IMR-90 (cell line): ENCODE measurements at regions not wholly inside any gene's neighbourhood (a gene's known extent, or its start where the extent isn't known, plus 50 kb on each side); places are given as distances from the start of the nearest gene placed in this dataset.

Experiments used
- ATAC-seq: fragments of 200-7000 bp; cut with Tn5 transposase; 2 replicates; pipeline ENCODE4 v1.9.1; 2020; ENCODE audit warnings: low read depth, mild to moderate bottlenecking, moderate library complexity
- BruUV-seq: library from RNA; stranded (reverse); fragments of 400-500 nt; replicated peaks from 2 replicates; lab custom pipeline; 2021; lab: Mats Ljungman, UMichigan
- CTCF ChIA-PET: fragments of 300-600 bp; formaldehyde crosslinking; extraction: SDS; loops from one replicate; lab custom pipeline; 2021; ENCODE audit warnings: antibody characterized with exemption; lab: Yijun Ruan, JAX
- POLR2A ChIA-PET: fragments of 300-600 bp; sonication (Branson Sonifier 250); formaldehyde crosslinking; loops from one replicate; lab custom pipeline; 2022; ENCODE audit warnings: antibody characterized with exemption; ENCODE audit not compliant: unreplicated experiment; lab: Charles Lee
- DNase-seq: peaks from one replicate; pipeline ENCODE4 v3.0.0; 2013
- H2AFZ ChIP-seq: replicated peaks from 2 replicates; pipeline ENCODE3; 2013; ENCODE audit warnings: low read length, mild to moderate bottlenecking; ENCODE audit not compliant: poor library complexity
- H2AK5ac ChIP-seq: 2 replicates; pipeline ENCODE4 v1.6.1; 2013; ENCODE audit warnings: low read depth, low read length, inconsistent platforms
- H2AK9ac ChIP-seq: replicated peaks from 2 replicates; pipeline ENCODE3; 2013; ENCODE audit warnings: mild to moderate bottlenecking, low read depth, low read length, moderate library complexity; ENCODE audit not compliant: poor library complexity
- H2BK120ac ChIP-seq: 2 replicates; pipeline ENCODE4 v1.6.1; 2013; ENCODE audit warnings: low read depth, low read length, inconsistent platforms
- H2BK15ac ChIP-seq: 3 replicates; pipeline ENCODE4 v1.6.1; 2013; ENCODE audit warnings: low read depth, low read length, inconsistent platforms
- H2BK20ac ChIP-seq: 2 replicates; pipeline ENCODE4 v1.6.1; 2013; ENCODE audit warnings: low read depth, mild to moderate bottlenecking, inconsistent platforms, low read length, moderate library complexity
- H2BK5ac ChIP-seq: 2 replicates; pipeline ENCODE4 v1.6.1; 2013; ENCODE audit warnings: mild to moderate bottlenecking, low read depth, low read length, inconsistent platforms; ENCODE audit not compliant: poor library complexity, severe bottlenecking
- H3K14ac ChIP-seq: replicated peaks from 2 replicates; pipeline ENCODE4 v1.6.1; 2013; ENCODE audit warnings: low read depth, low read length, inconsistent platforms
- H3K18ac ChIP-seq: 2 replicates; pipeline ENCODE4 v1.6.1; 2013; ENCODE audit warnings: low read depth, low read length, control low read depth
- H3K23ac ChIP-seq: 2 replicates; pipeline ENCODE4 v1.6.1; 2013; ENCODE audit warnings: low read depth, low read length, inconsistent platforms
- H3K27ac ChIP-seq: 2 replicates; pipeline ENCODE4 v1.5.1; 2013; ENCODE audit warnings: mild to moderate bottlenecking, control low read depth, low read length; ENCODE audit not compliant: insufficient read depth
- H3K27me3 ChIP-seq: 2 replicates; pipeline ENCODE4 v1.6.1; 2013; ENCODE audit warnings: low read length; ENCODE audit not compliant: control insufficient read depth, insufficient read depth
- H3K36me3 ChIP-seq: 2 replicates; pipeline ENCODE4 v1.6.1; 2013; ENCODE audit warnings: low read length, mixed read lengths; ENCODE audit not compliant: control insufficient read depth, insufficient read depth
- H3K4ac ChIP-seq: 2 replicates; pipeline ENCODE4 v1.6.1; 2013; ENCODE audit warnings: low read depth, low read length, inconsistent platforms
- H3K4me1 ChIP-seq: 2 replicates; pipeline ENCODE4 v1.6.1; 2013; ENCODE audit warnings: low read length, mixed read lengths; ENCODE audit not compliant: control insufficient read depth, insufficient read depth
- H3K4me2 ChIP-seq: 2 replicates; pipeline ENCODE4 v1.6.1; 2013; ENCODE audit warnings: low read depth, mild to moderate bottlenecking, control low read depth, low read length, moderate library complexity
- H3K4me3 ChIP-seq: 2 replicates; pipeline ENCODE4 v1.5.1; 2013; ENCODE audit warnings: low read depth, mild to moderate bottlenecking, control low read depth, low read length, moderate library complexity; ENCODE audit not compliant: insufficient read depth
- H3K56ac ChIP-seq: 2 replicates; pipeline ENCODE4 v1.6.1; 2013; ENCODE audit warnings: low read length, inconsistent platforms; ENCODE audit not compliant: insufficient read depth; ENCODE audit errors: extremely low read depth
- H3K79me1 ChIP-seq, 2 experiments: 2 replicates each; pipeline ENCODE4 v1.6.1; 2013; ENCODE audit warnings: low read length in 2 of 2, inconsistent platforms in 1 of 2, low read depth in 1 of 2
- H3K9ac ChIP-seq: 2 replicates; pipeline ENCODE4 v1.6.1; 2013; ENCODE audit warnings: low read depth, low read length, control low read depth
- H3K9me1 ChIP-seq: 2 replicates; pipeline ENCODE4 v1.6.1; 2013; ENCODE audit warnings: low read length, inconsistent platforms; ENCODE audit not compliant: insufficient read depth
- H3K9me3 ChIP-seq: 2 replicates; pipeline ENCODE4 v1.6.1; 2013; ENCODE audit warnings: low read length; ENCODE audit not compliant: control insufficient read depth, insufficient read depth
- H4K20me1 ChIP-seq: 2 replicates; pipeline ENCODE4 v1.6.1; 2013; ENCODE audit warnings: low read length, inconsistent platforms; ENCODE audit not compliant: insufficient read depth
- H4K5ac ChIP-seq: 2 replicates; pipeline ENCODE4 v1.6.1; 2013; ENCODE audit warnings: mild to moderate bottlenecking, low read depth, low read length, control low read depth
- H4K8ac ChIP-seq, 2 experiments: 2 replicates each; pipeline ENCODE4 v1.6.1; 2013; ENCODE audit warnings: low read depth in 2 of 2, low read length in 2 of 2, control low read depth in 1 of 2, inconsistent platforms in 1 of 2
- H4K91ac ChIP-seq: 2 replicates; pipeline ENCODE4 v1.6.1; 2013; ENCODE audit warnings: low read depth, low read length, inconsistent platforms; ENCODE audit not compliant: insufficient read depth
- dilution Hi-C: fragments of 300-500 bp; cut with HindIII; formaldehyde crosslinking; loops from one replicate; pipeline ENCODE4 v1.14.3; 2018; ENCODE audit warnings: low sequenced_read_pairs; ENCODE audit not compliant: unreplicated experiment
- in situ Hi-C: fragments of 300-500 bp; cut with MboI; formaldehyde crosslinking; loops from 3 replicates; pipeline ENCODE4 v1.14.3; 2019; ENCODE audit warnings: low sequenced_read_pairs, inconsistent platforms, mixed read lengths
- intact Hi-C: fragments of 100-400 bp; cut with micrococcal nuclease; formaldehyde crosslinking; loops from 2 replicates; pipeline ENCODE4 v1.10.0; 2022
- TF ChIP-seq, protein P1 (sequence below): conservative IDR thresholded peaks from 2 replicates; pipeline ENCODE4 v1.5.1; 2012; ENCODE audit warnings: mild to moderate bottlenecking, low read depth, low read length, improper control_type of control experiment

DNA sequence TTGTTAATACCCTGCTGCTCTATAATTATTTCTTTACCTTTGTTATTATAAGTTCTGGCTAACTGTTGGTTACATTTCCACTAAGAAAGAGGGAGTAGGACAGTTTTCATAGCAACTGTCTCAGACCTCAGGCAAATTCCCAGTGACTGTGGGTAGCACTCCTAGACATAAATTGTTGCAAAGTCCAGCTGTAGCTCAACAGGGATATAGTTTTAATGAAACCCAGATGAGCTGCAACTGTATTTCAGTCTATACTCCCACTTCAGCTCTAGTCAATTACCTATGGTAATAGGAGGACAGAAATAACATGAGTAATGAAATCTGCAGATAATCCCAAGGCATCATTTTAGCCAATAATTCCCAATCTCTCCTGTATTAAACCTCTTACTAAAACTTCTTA is 103.0 kb upstream of the SEMA3A start:
- Histone ChIP-seq H2AK9ac (no peak overlapping the region), H4K20me1 (no peaks in the 10 kb centered on the region), H3K4me3 (no peak overlapping the region), H2AK5ac (no peak overlapping the region), H3K4ac (no peak overlapping the region), H3K27ac (no peak overlapping the region), H3K9ac (no peak overlapping the region), H3K36me3 (no peaks in the 10 kb centered on the region), H2BK20ac (no peak overlapping the region), H3K9me3 (no peaks in the 10 kb centered on the region), H3K4me2 (no peak overlapping the region), H3K56ac (no peak overlapping the region), H3K18ac (no peak overlapping the region), H3K4me1 (no peaks in the 10 kb centered on the region), H4K8ac (no peak overlapping the region), H4K91ac (no peak overlapping the region), H2BK15ac (no peak overlapping the region), H3K23ac (no peak overlapping the region), H4K5ac (no peak overlapping the region), H3K79me1 (no peaks in the 10 kb centered on the region), H3K27me3 (no peaks in the 10 kb centered on the region), H2AFZ (no peak overlapping the region), H3K14ac (no peak overlapping the region), H3K9me1 (no peaks in the 10 kb centered on the region), H2BK120ac (no peak overlapping the region), H2BK5ac (no peak overlapping the region)
- POLR2A ChIA-PET, result no interaction called here
- CTCF ChIA-PET, result no interaction called here
- dilution Hi-C loops, result no loop called here
- in situ Hi-C loops, result no loop called here
- TF ChIP-seq, protein P1, sequence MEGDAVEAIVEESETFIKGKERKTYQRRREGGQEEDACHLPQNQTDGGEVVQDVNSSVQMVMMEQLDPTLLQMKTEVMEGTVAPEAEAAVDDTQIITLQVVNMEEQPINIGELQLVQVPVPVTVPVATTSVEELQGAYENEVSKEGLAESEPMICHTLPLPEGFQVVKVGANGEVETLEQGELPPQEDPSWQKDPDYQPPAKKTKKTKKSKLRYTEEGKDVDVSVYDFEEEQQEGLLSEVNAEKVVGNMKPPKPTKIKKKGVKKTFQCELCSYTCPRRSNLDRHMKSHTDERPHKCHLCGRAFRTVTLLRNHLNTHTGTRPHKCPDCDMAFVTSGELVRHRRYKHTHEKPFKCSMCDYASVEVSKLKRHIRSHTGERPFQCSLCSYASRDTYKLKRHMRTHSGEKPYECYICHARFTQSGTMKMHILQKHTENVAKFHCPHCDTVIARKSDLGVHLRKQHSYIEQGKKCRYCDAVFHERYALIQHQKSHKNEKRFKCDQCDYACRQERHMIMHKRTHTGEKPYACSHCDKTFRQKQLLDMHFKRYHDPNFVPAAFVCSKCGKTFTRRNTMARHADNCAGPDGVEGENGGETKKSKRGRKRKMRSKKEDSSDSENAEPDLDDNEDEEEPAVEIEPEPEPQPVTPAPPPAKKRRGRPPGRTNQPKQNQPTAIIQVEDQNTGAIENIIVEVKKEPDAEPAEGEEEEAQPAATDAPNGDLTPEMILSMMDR, result no peak
- no TSS peak for BruUV-seq
- no peak for ATAC-seq
- intact Hi-C loops, result no loop called here
- DNase-seq, result no peak
